NCI-H1048 (cell line): ENCODE measurements at regions not wholly inside any gene's neighbourhood (a gene's known extent, or its start where the extent isn't known, plus 50 kb on each side); places are given as distances from the start of the nearest gene placed in this dataset.

ENCODE experiments used
- DNase-seq: peaks from one replicate; lab custom pipeline; 2025; lab: John Stamatoyannopoulos, UW

DNA sequence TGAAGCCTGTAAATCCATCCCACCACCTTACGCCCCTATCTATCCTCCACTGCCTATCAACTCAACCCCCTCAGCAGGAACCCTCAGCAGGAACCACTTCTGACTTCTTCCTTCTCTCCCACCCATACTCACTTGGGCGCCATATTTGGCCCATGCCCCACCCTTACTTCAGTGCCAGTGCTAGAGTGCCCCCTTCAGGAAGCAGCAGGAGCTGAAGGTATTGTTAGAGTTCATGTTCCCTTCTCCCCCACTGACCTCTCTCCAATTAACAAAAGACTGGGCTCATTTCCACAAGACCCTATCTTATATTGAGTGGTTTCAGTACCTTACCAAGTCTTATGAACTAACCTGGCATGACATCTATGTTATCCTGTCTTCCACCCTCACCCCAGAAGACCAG, 363.1 kb upstream of the SLIT2 start:
- no peak for DNase-seq

DNA sequence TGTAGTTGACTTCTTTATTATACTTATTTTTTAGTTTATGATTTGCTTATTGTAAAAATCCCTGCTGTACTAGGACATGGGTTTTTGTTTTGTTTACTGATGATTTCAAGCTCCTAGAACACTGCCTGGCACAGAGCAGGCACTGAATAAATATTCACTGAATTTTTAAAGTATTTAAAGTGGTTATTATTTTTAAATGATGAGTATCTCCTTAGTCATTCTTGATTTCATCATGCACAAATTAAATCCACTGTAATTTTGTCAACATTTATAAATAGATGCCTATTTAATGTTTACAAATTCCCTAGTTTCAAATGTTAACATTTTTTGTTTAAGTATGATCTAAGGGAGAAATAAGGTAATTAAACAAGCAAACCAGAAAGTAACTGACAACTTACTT, 367.9 kb upstream of the SLIT2 start:
- DNase-seq: no peak

DNA sequence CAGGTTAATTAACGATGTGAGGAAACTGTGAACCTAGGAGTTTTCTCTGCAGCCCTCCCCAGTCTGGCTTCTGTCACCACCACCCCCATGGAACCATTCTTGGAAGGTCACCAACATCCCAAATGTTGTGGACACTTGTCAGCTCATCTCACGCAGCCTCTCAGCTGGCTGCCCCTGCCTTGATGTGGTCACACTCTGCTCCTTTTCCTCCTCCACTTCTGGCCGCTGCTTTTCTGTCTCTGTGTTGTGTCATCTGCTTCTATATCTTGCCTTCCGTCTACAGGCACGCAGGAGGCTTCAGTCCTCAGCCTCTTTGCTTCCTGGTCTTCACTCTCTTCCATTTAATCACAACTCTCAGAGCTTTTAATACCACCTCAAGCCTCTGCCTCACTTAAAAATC, 371.5 kb upstream of the SLIT2 start:
- no peak for DNase-seq

DNA sequence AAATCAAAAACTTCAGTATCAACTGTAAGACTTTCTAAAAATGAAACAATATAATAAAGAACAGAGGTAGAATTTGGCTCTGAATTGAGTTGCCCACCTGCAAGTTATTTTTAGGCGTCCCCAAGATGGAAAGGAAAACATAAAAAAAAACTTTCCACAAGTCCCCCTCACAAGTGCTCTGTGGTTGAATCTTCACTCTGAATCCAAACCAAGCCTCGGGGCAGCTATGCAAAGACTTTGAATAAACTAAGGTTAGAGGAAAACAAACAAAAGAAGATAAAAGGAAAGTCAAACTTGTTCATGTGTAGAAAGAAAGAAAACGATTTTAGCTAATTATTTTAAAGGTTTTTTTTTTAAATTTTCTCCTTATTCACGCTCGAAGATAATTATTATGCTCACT, 372.4 kb upstream of the SLIT2 start:
- no peak for DNase-seq

DNA sequence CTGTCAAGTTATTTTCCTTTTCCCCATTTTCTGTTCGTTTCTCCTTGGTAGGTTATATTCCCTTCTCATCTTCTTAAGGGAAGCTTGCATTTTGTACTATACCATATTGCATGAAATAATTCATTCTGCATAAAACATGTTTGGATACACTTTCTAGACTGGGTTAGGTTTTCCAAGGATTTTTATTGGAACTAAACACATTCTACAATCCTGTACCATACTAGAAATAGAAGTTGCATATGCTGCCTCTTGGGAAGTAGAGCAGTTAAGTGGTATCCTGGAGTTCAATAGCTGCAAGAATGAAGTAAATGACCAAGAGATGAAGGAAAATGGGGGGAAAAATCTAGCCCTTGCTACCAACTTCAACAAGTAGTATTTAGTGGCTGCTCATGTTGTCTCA, 393.7 kb upstream of the SLIT2 start:
- DNase-seq: no peak

DNA sequence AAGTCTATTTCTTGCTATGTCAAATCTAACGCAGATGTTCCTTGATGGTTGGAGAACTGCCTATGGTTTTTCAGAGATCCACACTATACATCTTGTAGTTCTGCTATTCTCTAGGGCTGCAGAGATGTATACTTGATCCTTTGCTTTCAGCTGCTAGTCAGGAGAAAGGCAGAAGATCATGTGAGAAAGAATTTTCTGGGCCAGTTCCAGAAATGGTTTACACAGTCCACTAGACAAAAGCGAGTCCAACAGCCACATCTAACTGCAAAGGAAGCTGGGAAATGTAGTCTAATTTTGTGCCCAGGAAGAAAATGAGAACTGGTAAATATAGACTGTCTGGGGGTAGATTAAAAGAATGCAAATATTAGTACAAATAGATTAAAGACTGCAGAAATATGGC, 394.3 kb upstream of the SLIT2 start:
- DNase-seq: no peak

DNA sequence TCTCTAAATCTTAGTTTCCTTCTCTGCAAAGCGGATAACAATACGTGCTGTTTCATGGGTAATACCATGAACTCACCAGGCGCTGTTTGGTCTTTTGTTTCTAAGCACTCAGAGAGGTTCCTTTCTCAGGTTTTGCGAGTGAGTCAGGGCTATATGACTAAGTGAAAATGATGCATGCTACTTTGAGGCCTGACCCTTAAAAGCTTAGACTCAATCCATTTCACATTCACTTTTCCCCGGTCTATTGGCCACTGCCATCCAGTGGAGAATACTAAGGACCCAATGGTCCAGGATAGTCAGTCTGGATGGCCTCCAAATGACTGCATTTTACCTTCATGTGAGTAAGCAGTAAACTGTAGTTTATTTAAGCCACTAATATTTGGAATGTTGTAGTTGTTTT, 400.8 kb upstream of the SLIT2 start:
- no peak for DNase-seq

DNA sequence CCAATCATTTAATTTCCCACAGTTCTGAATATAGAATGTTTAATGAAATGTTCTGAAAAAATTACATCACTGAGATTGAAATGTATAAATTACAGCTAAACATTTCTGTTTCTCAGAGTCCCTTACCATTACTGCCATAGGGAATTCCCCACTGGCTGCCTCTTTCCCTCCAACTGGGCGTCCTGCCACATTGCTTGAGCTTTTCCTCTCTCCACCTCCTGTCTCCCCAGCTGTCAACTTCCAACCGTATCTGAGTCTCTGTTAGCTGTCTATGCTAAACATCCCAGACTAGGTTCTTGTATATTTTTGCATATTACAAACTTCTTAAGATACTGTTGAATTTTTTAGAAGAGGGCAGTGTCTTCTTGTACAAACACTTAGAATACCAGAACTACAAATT, 407.3 kb upstream of the SLIT2 start:
- DNase-seq: no peak

DNA sequence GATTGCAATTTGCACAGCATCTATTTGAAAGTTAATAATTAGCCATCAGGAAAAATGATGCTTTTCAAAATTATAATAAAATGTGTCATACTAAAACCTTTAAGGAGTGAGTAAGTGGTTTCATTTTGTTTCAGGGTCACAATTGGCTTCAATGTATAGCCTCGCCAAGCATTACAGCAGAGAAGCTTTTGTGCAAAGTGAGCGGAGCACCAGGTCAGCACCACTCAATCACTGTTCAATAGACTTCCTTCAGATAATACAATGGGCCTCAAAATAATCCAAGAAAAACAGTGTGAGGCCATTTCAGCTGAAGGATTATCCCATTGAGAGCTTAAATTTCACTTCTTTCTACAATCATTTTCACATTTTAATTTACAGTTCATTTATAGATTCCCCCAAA, 409.2 kb upstream of the SLIT2 start:
- no peak for DNase-seq

DNA sequence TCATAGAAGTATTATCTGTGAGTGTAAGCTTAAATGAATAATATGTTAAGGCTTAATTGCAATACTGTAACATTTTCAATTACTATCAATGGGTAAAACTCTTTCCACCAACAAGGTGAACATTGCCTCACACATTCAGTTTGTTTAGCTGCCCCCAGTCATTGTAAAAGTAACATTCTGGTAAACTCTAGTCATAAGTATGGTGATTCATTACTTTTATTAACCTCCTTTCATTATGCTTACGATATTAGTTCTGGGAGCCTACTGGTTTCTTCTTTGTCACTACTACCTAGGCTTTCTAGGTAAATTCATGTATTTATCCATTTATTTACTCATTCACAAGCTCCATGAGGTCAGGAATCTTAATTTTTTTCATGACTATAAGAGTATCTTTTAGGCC, 412.8 kb upstream of the SLIT2 start:
- DNase-seq: no peak

DNA sequence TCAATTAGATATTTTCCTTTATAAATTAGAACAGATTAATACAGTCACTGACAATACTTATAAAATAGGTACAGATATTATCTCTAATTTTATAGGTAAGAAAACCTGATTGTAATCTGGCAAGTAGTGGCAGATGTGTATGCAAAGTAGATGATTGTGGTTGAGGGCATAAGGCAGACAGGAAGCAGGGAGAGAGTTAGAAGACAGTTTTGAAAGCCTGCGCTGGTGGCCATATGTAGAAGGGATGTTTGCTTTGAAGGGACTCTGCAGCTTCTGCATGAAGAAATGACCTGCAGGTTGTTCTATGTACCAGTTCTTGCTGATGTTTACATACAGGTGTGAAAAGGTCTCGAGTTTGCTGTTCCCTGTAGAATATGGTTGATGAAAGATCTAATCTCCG, 416.3 kb upstream of the SLIT2 start:
- DNase-seq: no peak

DNA sequence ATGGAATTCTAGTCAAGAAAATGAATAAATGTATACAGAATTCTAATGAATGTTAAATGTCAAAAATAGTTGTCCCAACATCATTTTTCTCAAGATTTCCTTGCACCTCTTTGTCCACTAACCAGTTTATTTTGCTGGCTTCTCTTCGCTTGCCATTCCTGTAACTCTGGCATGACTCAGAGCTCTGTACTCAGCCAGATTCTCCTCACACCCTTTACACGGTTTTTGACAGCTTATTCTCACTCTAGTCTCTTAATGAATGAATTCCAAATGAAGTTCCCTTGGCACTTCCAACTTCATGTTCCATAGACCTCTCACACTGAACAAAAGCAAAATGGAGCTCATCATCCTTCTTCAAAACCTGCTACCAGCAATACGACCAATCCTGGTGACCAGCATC, 419.3 kb upstream of the SLIT2 start:
- DNase-seq: no peak

DNA sequence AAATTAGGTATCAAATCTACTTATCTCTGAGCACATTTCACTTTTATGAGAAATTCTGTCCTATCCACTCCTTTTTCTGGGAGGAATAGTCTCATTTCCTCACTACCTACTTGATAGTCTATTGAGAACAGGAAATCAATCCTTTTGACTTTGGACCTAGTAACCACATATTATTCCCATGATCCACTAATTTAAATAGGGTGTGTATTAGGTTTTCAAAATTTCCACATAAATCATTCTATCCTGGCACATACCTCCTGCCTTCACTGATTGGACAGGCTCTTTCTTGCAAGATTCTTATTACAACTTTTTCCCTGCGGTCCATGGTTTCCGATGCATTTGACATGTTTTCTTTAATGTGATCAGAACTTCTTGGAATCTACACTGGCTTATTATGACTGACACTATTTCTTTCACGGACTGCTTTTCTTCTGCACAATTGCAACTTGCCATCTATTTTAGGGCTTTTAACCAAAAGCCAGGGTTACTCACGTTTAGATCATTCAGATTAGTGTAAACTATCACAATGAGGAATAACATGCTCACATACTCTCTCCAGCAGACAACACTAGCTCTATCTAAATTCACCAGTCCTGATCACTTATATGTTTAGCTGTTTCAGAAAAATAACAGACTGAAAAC, 419.9 kb upstream of the SLIT2 start:
- no peak for DNase-seq

DNA sequence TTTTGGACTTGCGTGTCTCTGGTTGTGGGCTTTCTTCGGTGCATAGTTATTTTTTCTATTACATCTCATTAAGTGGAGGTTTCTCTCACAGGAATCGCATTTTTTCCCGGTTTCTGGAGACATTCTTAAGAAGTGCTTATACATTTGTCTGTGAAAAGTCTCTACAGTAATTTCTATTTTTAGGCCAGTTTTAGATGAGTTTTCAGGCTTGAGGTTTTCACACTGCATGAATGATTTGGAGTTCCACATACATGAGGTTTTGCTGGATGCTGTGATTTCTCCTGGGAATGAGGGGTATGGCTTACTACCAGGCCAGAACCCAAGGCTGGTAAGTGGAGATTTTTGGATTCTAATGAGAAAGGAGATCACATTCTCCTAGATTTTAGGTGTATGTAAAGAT, 422.6 kb upstream of the SLIT2 start:
- DNase-seq: no peak

DNA sequence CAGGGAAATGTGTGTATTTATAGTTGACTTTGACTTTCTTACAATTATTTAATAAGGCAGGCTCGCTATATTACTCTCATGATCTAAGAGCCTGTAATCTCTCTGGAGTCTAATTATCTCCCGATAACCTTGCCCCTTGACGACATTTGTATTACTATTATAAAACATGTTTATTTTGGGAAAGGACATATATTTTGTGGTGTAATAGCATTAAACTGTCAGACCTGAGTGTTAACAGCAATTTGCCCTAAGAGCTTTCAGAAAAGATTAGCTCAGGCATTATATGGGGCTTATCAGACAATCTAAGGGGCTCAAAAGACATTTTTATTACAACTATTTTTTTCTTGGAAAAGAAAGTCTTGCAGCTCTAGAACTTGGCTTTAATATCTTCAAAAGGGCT, 427.9 kb upstream of the SLIT2 start:
- no peak for DNase-seq

DNA sequence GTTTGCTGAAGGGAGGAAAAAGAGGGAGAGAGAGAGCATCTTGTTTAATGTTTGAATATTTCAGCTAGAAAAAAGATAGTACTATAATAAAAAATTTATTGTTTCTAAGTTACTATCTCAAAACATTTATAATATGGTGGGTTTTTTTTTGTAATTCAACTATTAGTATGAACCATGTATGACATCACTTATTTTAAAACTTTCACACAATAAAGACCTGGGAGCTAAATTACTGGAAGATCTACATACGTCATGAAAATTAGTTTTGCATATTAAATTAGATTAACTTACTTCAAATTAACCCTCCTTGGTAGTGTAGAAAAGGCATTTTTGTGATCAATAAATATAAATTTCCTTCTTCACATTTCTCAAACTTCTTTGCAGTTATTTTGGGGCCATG, 432.0 kb upstream of the SLIT2 start:
- no peak for DNase-seq

DNA sequence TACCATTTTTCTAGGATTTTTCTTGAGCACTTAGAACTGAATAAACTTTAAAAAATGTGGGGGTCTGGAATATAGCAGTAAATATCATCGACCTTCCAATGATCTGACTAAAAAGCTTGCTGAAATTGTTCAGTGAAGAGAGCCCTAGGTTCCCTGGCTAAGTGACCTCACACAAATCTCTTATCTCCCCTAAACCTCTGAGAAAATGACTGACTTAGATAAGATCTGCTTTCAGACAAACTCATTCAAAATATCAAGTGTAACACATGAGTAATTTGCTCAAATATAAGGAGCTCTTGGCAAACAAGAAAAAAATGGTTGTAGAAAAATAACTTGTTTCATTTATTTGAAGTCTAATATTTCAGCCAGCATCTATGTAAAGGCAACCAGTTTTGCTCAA, 441.7 kb upstream of the SLIT2 start:
- DNase-seq: no peak

DNA sequence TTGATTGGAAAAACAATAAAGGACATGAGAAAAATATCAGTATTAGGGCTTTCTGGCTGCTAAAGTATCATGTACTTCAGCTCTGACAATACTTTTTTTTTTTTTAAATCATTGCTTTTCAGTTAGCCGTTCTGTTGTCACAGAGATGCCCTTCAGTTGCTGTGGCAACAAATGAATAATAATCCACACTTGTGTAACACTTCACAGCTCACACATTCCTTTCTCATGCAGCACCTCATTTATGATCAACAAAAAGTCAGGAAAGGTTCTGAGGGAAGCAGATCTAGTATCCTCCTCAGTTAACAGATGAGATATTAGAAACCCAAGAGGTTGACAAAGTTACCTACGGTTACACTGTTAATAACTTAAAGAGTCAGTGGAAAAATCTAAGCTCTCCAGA, 444.2 kb upstream of the SLIT2 start:
- DNase-seq: no peak

DNA sequence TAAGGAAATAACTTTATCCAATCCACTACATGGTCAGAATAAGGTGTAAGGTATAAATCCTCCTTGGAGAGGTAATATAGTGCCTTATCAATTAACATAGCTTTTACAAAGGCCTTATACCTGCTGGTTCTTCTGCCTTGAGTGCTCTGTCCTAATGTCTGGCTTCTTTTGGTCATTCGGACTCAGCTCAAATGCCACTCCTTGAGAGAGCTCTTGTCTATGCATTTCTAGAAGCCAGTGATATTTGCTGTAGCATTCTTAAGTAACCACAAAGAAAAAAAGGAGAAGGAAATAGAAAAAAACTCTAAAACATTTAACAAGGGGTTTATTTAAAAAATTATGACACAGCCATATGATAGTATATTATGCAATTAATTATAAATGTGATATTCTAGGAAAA, 444.8 kb upstream of the SLIT2 start:
- DNase-seq: no peak

DNA sequence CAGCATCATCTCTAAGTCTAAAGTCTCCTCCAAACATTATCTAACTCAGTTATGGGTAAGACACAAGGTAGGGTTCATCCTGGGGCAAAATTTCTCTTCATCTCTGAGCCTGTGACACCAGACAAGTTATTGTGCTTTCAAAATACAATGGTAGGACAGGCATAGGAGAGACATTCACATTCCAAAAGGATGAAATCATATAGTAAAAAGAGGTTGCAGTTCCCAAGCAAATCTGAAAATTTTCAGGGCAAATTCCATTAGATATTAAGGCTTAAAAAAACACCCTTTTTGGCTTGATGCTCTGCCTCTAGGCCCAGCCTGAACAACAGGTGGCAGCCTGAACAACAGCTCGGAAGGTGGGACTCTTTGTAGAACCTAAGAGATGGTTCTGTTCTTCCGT, 448.3 kb upstream of the SLIT2 start:
- no peak for DNase-seq

DNA sequence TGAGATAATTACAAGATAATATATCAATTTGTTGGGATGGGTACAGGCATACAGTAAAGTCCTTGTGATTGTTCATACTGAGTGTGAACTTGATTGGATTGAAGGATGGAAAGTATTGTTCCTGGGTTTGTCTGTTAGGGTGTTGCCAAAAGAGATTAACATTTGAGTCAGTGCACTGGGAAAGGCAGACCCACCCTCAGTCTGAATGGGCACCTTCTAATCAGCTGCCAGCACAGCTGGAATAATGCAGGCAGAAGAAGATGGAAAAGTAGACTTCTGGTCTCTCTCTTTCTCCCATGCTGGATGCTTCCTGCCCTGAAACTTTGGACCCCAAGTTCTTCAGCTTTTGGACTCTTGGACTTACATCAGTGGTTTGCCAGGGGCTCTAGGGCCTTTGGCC, 457.9 kb upstream of the SLIT2 start:
- DNase-seq: no peak

DNA sequence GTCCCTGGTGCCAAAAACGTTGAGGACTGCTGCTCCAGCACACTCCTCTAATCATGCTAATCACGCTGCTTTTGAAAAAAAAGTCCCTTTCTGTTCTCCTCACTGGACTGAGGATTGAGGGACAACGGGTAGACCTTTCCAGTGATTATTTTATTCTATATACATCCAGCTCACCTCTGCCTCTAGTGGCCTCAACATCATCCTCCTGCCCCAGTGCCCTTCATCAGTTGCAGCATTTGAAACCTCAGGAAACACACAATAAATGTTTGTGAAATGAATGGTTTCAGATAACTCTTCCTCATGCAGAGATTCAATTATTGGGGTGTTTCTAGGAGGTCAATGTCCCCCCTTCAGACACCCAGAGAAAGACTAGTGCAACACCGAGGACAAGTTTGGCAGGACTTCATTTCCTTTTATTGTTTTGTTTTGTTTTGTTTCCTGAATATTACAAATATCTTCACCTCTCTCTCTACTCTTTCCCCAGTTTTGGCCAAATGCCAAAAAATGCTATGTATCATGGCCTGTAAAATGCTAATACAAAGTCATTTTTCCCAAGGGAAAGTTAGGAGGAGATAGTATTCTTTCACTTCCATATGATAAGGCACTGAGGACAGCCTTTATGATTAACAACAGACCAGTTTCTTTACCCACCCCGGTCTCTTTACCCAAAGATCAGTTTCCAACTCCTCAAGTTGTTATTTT, 460.1 kb upstream of the SLIT2 start:
- DNase-seq: no peak

DNA sequence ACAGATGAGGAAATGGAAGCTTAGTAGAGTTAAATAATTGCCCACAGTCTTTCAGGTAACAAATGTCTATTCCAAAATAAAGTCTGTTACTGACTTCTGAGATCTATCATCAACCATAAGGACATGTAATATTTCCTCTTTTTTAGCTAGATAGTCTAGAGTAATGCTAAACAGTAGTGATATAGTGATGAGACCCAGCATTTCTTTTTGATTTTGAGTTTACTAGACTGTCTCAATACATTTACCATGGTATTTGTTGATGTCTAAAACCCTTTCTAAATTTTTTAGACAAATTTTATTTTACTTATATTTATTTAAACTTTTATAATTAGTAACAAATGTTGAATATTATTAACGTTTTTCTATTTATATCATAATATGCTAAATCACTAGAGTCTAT, 465.1 kb upstream of the SLIT2 start:
- DNase-seq: no peak

DNA sequence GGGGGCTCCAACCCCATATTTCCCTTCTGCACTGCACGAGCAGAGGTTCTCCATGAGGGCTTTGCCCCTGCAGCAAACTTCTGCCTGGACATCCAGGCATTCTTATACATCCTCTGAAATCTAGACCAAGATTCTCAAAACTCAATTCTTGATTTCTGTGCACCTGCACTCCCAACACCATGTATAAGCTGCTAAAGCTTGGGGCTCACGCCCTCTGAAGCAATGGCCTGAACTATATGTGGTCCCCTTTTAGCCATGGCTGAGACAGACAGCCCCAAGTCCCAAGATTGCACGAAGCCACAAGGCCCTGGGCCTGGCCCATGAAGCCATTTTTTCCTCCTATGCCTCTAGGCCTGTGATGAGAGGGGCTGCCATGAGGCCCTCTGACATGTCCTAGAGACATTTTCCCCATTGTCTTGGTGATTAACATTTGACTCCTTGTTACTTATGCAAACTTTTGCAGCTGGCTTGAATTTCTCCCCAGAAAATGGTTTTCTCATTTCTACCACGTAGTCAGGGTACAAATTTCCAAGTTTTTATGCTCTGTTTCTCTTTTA, 468.0 kb upstream of the SLIT2 start:
- DNase-seq: no peak
